ENCODE measurements at regions not wholly inside any gene's neighbourhood (a gene's known extent, or its start where the extent isn't known, plus 50 kb on each side); places are given as distances from the start of the nearest gene placed in this dataset.
"Not testable (repeated sequence)": the region's sequence is repeated elsewhere in the genome, so short reads cannot be mapped to it uniquely, and the experiment has no call there.

DNA sequence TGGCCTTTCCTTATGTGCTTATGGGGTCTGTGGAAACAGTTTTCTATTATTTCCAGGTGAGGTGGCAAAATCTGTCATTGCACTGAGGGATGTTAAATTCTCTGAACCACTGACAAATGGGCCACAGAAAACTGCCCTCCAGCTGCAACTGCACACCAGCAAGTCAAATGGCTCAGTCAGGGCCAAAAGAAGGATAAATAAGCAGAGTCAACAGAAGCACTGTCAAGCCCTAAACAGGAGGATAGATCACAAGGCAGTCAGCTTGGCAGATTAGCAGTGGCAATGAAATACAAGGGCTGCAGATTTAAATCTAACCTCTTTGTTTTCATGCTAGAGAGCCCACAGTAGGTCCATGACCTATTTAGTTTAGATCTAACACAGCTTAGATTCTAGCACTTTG lies 435.6 kb downstream of the ETS1 start:
- no peaks in the 10 kb centered on the region for H3K9me3 ChIP-seq (ENCODE audit: low read length)
- H3K4me2 ChIP-seq (ENCODE audit: low read depth, low read length, poor library complexity, severe bottlenecking): no peak overlapping the region
- H3K27me3 ChIP-seq (ENCODE audit: low read length): no peaks in the 10 kb centered on the region
- H3K4me1 ChIP-seq (ENCODE audit: low read length): no peaks in the 10 kb centered on the region
- H3K36me3 ChIP-seq (ENCODE audit: insufficient read depth, low read length): no peaks in the 10 kb centered on the region
- H4K20me1 ChIP-seq (ENCODE audit: insufficient read depth, low read depth, low read length): no peaks in the 10 kb centered on the region
- no peak overlapping the region for H3K4me3 ChIP-seq (ENCODE audit: low read length)
- no peaks in the 10 kb centered on the region for H3K79me2 ChIP-seq (ENCODE audit: low read length)
- no peak overlapping the region for H2AFZ ChIP-seq (ENCODE audit: low read length)
- H3K9me2 ChIP-seq (replicated peaks; ENCODE audit: insufficient read depth, low read length): no peaks in the 10 kb centered on the region
- no peak for DNase-seq
- H3K27ac ChIP-seq (ENCODE audit: low read length): no peak overlapping the region
- H3K9ac ChIP-seq (ENCODE audit: low read length): no peak overlapping the region

GRCh38 chr11:128151338-128151737 lies 436.0 kb downstream of the ETS1 start:
- Histone ChIP-seq H3K4me2 (ENCODE audit: low read depth, low read length, poor library complexity, severe bottlenecking) (no peak overlapping the region), H3K9me3 (ENCODE audit: low read length) (no peaks in the 10 kb centered on the region), H3K36me3 (ENCODE audit: insufficient read depth, low read length) (no peaks in the 10 kb centered on the region), H2AFZ (ENCODE audit: low read length) (no peak overlapping the region), H3K9ac (ENCODE audit: low read length) (no peak overlapping the region), H4K20me1 (ENCODE audit: insufficient read depth, low read depth, low read length) (no peaks in the 10 kb centered on the region), H3K9me2 (replicated peaks; ENCODE audit: insufficient read depth, low read length) (no peaks in the 10 kb centered on the region), H3K4me3 (ENCODE audit: low read length) (no peak overlapping the region), H3K27ac (ENCODE audit: low read length) (no peak overlapping the region), H3K27me3 (ENCODE audit: low read length) (no peaks in the 10 kb centered on the region), H3K4me1 (ENCODE audit: low read length) (no peaks in the 10 kb centered on the region), H3K79me2 (ENCODE audit: low read length) (no peaks in the 10 kb centered on the region)
- DNase-seq: no peak

GRCh38 chr11:128148208-128148607 lies 439.1 kb downstream of the ETS1 start:
- Histone ChIP-seq H3K9me3 (ENCODE audit: low read length) (no peaks in the 10 kb centered on the region), H3K27me3 (ENCODE audit: low read length) (no peaks in the 10 kb centered on the region), H3K79me2 (ENCODE audit: low read length) (no peaks in the 10 kb centered on the region), H3K4me2 (ENCODE audit: low read depth, low read length, poor library complexity, severe bottlenecking) (no peak overlapping the region), H4K20me1 (ENCODE audit: insufficient read depth, low read depth, low read length) (no peaks in the 10 kb centered on the region), H3K27ac (ENCODE audit: low read length) (no peak overlapping the region), H3K36me3 (ENCODE audit: insufficient read depth, low read length) (no peaks in the 10 kb centered on the region), H3K4me3 (ENCODE audit: low read length) (no peak overlapping the region), H2AFZ (ENCODE audit: low read length) (no peak overlapping the region), H3K9me2 (replicated peaks; ENCODE audit: insufficient read depth, low read length) (no peaks in the 10 kb centered on the region), H3K4me1 (ENCODE audit: low read length) (no peaks in the 10 kb centered on the region), H3K9ac (ENCODE audit: low read length) (no peak overlapping the region)
- DNase-seq: no peak

- no peaks in the 10 kb centered on the region for H3K27me3 ChIP-seq (ENCODE audit: low read length)
- no peaks in the 10 kb centered on the region for H3K9me2 ChIP-seq (replicated peaks; ENCODE audit: insufficient read depth, low read length)
- H4K20me1 ChIP-seq (ENCODE audit: insufficient read depth, low read depth, low read length): no peaks in the 10 kb centered on the region
- no peaks in the 10 kb centered on the region for H3K4me1 ChIP-seq (ENCODE audit: low read length)
- H3K79me2 ChIP-seq (ENCODE audit: low read length): no peaks in the 10 kb centered on the region
- no peak overlapping the region for H2AFZ ChIP-seq (ENCODE audit: low read length)
- no peak for DNase-seq
- H3K9ac ChIP-seq (ENCODE audit: low read length): no peak overlapping the region
- H3K4me3 ChIP-seq (ENCODE audit: low read length): no peak overlapping the region
- no peak overlapping the region for H3K4me2 ChIP-seq (ENCODE audit: low read depth, low read length, poor library complexity, severe bottlenecking)
- H3K9me3 ChIP-seq (ENCODE audit: low read length): no peaks in the 10 kb centered on the region
- H3K27ac ChIP-seq (ENCODE audit: low read length): no peak overlapping the region
- no peaks in the 10 kb centered on the region for H3K36me3 ChIP-seq (ENCODE audit: insufficient read depth, low read length)
These were observed 440.3 kb downstream of the ETS1 start for GRCh38 chr11:128146926-128147605.

DNA sequence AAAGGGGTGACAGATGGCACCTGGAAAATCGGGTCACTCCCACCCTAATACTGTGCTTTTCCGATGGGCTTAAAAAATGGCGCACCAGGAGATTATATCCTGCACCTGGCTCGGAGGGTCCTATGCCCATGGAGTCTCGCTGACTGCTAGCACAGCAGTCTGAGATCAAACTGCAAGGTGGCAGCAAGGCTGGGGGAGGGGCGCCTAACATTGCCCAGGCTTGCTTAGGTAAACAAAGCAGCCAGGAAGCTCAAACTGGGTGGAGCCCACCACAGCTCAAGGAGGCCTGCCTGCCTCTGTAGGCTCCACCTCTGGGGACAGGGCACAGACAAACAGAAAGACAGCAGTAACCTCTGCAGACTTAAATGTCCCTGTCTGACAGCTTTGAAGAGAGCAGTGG lies 447.1 kb downstream of the ETS1 start:
- H3K9ac ChIP-seq (ENCODE audit: low read length); H3K9me3 ChIP-seq (ENCODE audit: low read length); H2AFZ ChIP-seq (ENCODE audit: low read length); H3K36me3 ChIP-seq (ENCODE audit: insufficient read depth, low read length); H3K79me2 ChIP-seq (ENCODE audit: low read length); H3K9me2 ChIP-seq (replicated peaks; ENCODE audit: insufficient read depth, low read length); H4K20me1 ChIP-seq (ENCODE audit: insufficient read depth, low read depth, low read length); DNase-seq; H3K27ac ChIP-seq (ENCODE audit: low read length); H3K4me2 ChIP-seq (ENCODE audit: low read depth, low read length, poor library complexity, severe bottlenecking); H3K4me3 ChIP-seq (ENCODE audit: low read length); H3K27me3 ChIP-seq (ENCODE audit: low read length); H3K4me1 ChIP-seq (ENCODE audit: low read length): not testable (repeated sequence)

DNA sequence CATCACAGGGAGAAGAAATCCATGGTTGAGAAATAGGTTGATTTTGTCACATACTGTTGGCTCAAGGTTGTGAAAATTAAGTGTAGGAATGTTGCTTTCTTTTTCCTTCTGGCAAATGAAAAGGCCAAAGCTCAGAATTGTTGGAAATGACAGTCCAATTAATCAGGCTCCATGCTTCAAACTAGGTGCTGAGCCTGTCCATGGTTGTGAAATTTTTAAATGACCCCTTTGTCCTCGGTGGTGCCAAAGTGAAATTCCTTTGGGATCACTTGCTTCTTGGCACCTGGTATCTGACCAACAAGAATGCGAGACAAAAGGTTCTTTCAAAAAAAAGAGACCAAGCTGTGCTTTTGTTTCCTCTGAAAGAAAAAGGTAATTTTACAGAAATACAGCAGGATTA lies 451.9 kb downstream of the ETS1 start:
- no peak overlapping the region for H3K4me3 ChIP-seq (ENCODE audit: low read length)
- H3K79me2 ChIP-seq (ENCODE audit: low read length): no peaks in the 10 kb centered on the region
- no peak overlapping the region for H2AFZ ChIP-seq (ENCODE audit: low read length)
- H3K4me2 ChIP-seq (ENCODE audit: low read depth, low read length, poor library complexity, severe bottlenecking): no peak overlapping the region
- H3K9me3 ChIP-seq (ENCODE audit: low read length): no peaks in the 10 kb centered on the region
- no peak for DNase-seq
- no peaks in the 10 kb centered on the region for H4K20me1 ChIP-seq (ENCODE audit: insufficient read depth, low read depth, low read length)
- H3K9me2 ChIP-seq (replicated peaks; ENCODE audit: insufficient read depth, low read length): no peaks in the 10 kb centered on the region
- H3K9ac ChIP-seq (ENCODE audit: low read length): no peak overlapping the region
- H3K36me3 ChIP-seq (ENCODE audit: insufficient read depth, low read length): no peaks in the 10 kb centered on the region
- H3K4me1 ChIP-seq (ENCODE audit: low read length): no peaks in the 10 kb centered on the region
- H3K27ac ChIP-seq (ENCODE audit: low read length): no peak overlapping the region
- H3K27me3 ChIP-seq (ENCODE audit: low read length): no peaks in the 10 kb centered on the region

GRCh38 chr11:128133501-128133900 lies 453.9 kb downstream of the ETS1 start:
- Histone ChIP-seq H3K9me3 (ENCODE audit: low read length) (no peaks in the 10 kb centered on the region), H3K9me2 (replicated peaks; ENCODE audit: insufficient read depth, low read length) (no peaks in the 10 kb centered on the region), H3K27ac (ENCODE audit: low read length) (no peak overlapping the region), H3K36me3 (ENCODE audit: insufficient read depth, low read length) (no peaks in the 10 kb centered on the region), H3K79me2 (ENCODE audit: low read length) (no peaks in the 10 kb centered on the region), H3K4me1 (ENCODE audit: low read length) (no peaks in the 10 kb centered on the region), H3K4me2 (ENCODE audit: low read depth, low read length, poor library complexity, severe bottlenecking) (no peak overlapping the region), H3K27me3 (ENCODE audit: low read length) (no peaks in the 10 kb centered on the region), H4K20me1 (ENCODE audit: insufficient read depth, low read depth, low read length) (no peaks in the 10 kb centered on the region), H2AFZ (ENCODE audit: low read length) (no peak overlapping the region), H3K9ac (ENCODE audit: low read length) (no peak overlapping the region), H3K4me3 (ENCODE audit: low read length) (no peak overlapping the region)
- no peak for DNase-seq

DNA sequence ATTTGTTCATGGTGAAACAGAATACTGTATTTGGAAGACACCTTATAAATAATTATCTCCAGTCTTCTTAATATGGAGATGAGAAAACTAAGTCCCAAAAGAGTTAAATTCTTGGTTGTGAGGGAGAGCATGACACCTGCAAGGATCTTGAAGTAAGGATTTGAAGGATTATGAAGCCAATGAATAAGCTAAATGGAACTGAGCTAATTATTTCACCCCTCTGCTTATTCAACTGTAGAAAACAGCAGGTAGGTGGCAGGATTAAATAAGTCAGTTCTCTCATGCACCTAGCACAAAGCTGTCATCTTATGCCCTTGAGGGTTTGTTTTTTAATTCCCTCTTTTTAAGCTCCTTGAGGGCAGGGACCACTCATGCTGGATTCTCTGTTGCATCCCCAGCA lies 457.3 kb downstream of the ETS1 start:
- no peak overlapping the region for H3K9ac ChIP-seq (ENCODE audit: low read length)
- H3K36me3 ChIP-seq (ENCODE audit: insufficient read depth, low read length): no peaks in the 10 kb centered on the region
- H3K9me3 ChIP-seq (ENCODE audit: low read length): no peaks in the 10 kb centered on the region
- no peak overlapping the region for H3K4me3 ChIP-seq (ENCODE audit: low read length)
- no peaks in the 10 kb centered on the region for H3K79me2 ChIP-seq (ENCODE audit: low read length)
- H3K27me3 ChIP-seq (ENCODE audit: low read length): no peaks in the 10 kb centered on the region
- H4K20me1 ChIP-seq (ENCODE audit: insufficient read depth, low read depth, low read length): no peaks in the 10 kb centered on the region
- no peaks in the 10 kb centered on the region for H3K9me2 ChIP-seq (replicated peaks; ENCODE audit: insufficient read depth, low read length)
- no peak for DNase-seq
- no peaks in the 10 kb centered on the region for H3K4me1 ChIP-seq (ENCODE audit: low read length)
- no peak overlapping the region for H2AFZ ChIP-seq (ENCODE audit: low read length)
- H3K27ac ChIP-seq (ENCODE audit: low read length): no peak overlapping the region
- no peak overlapping the region for H3K4me2 ChIP-seq (ENCODE audit: low read depth, low read length, poor library complexity, severe bottlenecking)

DNA sequence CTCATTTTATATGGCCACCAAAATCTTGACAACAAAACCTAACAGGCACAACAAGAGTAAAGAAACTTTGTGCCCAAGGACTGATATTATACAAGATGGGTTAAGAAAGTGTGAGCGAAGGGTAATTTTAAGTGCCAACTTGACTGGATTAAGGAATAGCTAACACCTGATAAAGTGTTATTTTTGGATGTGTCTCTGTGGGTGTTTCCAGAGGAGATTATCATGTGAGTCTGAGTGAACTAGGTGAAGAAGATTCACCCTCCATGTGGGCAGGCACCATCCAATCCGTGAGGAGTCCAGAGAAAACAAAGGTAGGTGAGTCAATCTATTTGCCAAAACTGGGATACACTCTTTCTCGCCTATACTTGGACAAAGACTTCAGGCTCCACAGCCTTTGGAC lies 461.6 kb downstream of the ETS1 start:
- no peaks in the 10 kb centered on the region for H3K4me1 ChIP-seq (ENCODE audit: low read length)
- no peaks in the 10 kb centered on the region for H3K36me3 ChIP-seq (ENCODE audit: insufficient read depth, low read length)
- no peaks in the 10 kb centered on the region for H3K27me3 ChIP-seq (ENCODE audit: low read length)
- H3K4me3 ChIP-seq (ENCODE audit: low read length): no peak overlapping the region
- no peak for DNase-seq
- H2AFZ ChIP-seq (ENCODE audit: low read length): no peak overlapping the region
- H4K20me1 ChIP-seq (ENCODE audit: insufficient read depth, low read depth, low read length): no peaks in the 10 kb centered on the region
- no peaks in the 10 kb centered on the region for H3K9me3 ChIP-seq (ENCODE audit: low read length)
- no peak overlapping the region for H3K27ac ChIP-seq (ENCODE audit: low read length)
- no peaks in the 10 kb centered on the region for H3K79me2 ChIP-seq (ENCODE audit: low read length)
- no peak overlapping the region for H3K4me2 ChIP-seq (ENCODE audit: low read depth, low read length, poor library complexity, severe bottlenecking)
- H3K9me2 ChIP-seq (replicated peaks; ENCODE audit: insufficient read depth, low read length): no peaks in the 10 kb centered on the region
- H3K9ac ChIP-seq (ENCODE audit: low read length): no peak overlapping the region

Data from Karpas-422 (cell line).